PC-3 (cell line): ENCODE measurements at regions not wholly inside any gene's neighbourhood (a gene's known extent, or its start where the extent isn't known, plus 50 kb on each side); places are given as distances from the start of the nearest gene placed in this dataset.
A peak's percentile ranks its signal among the peaks of the same experiment; 100 is the strongest.

Source experiments
- ATAC-seq: fragments of 200-7000 bp; cut with Tn5 transposase; 2 replicates; pipeline ENCODE4 v1.9.1; 2020; ENCODE audit warnings: mild to moderate bottlenecking, moderate library complexity
- BruUV-seq: library from RNA; stranded (reverse); fragments of 400-500 nt; replicated peaks from 2 replicates; lab custom pipeline; 2021; lab: Mats Ljungman, UMichigan
- CTCF ChIA-PET: fragments of 300-600 bp; sonication (Branson Sonifier 250); formaldehyde crosslinking; loops from one replicate; lab custom pipeline; 2022; ENCODE audit warnings: antibody characterized with exemption; lab: Charles Lee
- POLR2A ChIA-PET: fragments of 300-600 bp; sonication (Branson Sonifier 250); formaldehyde crosslinking; loops from one replicate; lab custom pipeline; 2022; ENCODE audit warnings: antibody characterized with exemption; ENCODE audit not compliant: unreplicated experiment; lab: Charles Lee
- DNase-seq: peaks from one replicate; pipeline ENCODE4 v3.0.0-alpha.2; 2015
- H2AFZ ChIP-seq: fragments of 300-600 bp; sonication (generic); 2 replicates; pipeline ENCODE4 v1.6.0; 2016; ENCODE audit warnings: antibody characterized with exemption, low read length
- H3F3A ChIP-seq: fragments of 300-600 bp; sonication (generic); one replicate; pipeline ENCODE4 v1.6.0; 2017; ENCODE audit warnings: antibody characterized with exemption, low read length, control low read depth, mild to moderate bottlenecking; ENCODE audit not compliant: unreplicated experiment
- H3K27ac ChIP-seq: fragments of 300-600 bp; sonication (generic); 2 replicates; pipeline ENCODE4 v1.5.1; 2016; ENCODE audit warnings: mild to moderate bottlenecking, low read length
- H3K27me3 ChIP-seq: fragments of 300-600 bp; sonication (generic); 2 replicates; pipeline ENCODE4 v1.6.1; 2016; ENCODE audit warnings: low read length, mixed read lengths
- H3K36me3 ChIP-seq: fragments of 300-600 bp; sonication (generic); 2 replicates; pipeline ENCODE4 v1.6.1; 2016; ENCODE audit warnings: low read depth, mixed run types, low read length, mixed read lengths
- H3K4me1 ChIP-seq: fragments of 300-600 bp; sonication (generic); 2 replicates; pipeline ENCODE4 v1.5.1; 2016; ENCODE audit warnings: low read length; ENCODE audit not compliant: insufficient read depth
- H3K4me2 ChIP-seq: fragments of 300-600 bp; sonication (generic); 2 replicates; pipeline ENCODE4 v1.6.0; 2016; ENCODE audit warnings: low read length
- H3K4me3 ChIP-seq: fragments of 300-600 bp; sonication (generic); 2 replicates; pipeline ENCODE4 v1.5.1; 2016; ENCODE audit warnings: mild to moderate bottlenecking, low read length, mixed read lengths
- H3K79me2 ChIP-seq: fragments of 300-600 bp; sonication (generic); 2 replicates; pipeline ENCODE4 v1.6.1; 2017; ENCODE audit warnings: low read length, mixed read lengths
- H3K9ac ChIP-seq: fragments of 300-600 bp; sonication (generic); 2 replicates; pipeline ENCODE4 v1.6.0; 2016; ENCODE audit warnings: mild to moderate bottlenecking, low read length
- H3K9me2 ChIP-seq: fragments of 300-600 bp; sonication (generic); replicated peaks from 2 replicates; pipeline ENCODE4 v1.6.1; 2016; ENCODE audit warnings: mixed run types, low read length, mixed read lengths
- H3K9me3 ChIP-seq: fragments of 300-600 bp; sonication (generic); 2 replicates; pipeline ENCODE4 v1.6.1; 2016; ENCODE audit warnings: low read length, mixed read lengths
- H4K20me1 ChIP-seq: fragments of 300-600 bp; sonication (generic); 2 replicates; pipeline ENCODE4 v1.6.1; 2016; ENCODE audit warnings: low read length, mixed read lengths
- EZH2 ChIP-seq: fragments of 300-600 bp; sonication (generic); IDR thresholded peaks from one replicate; pipeline ENCODE4 v1.6.1; 2017; ENCODE audit warnings: antibody characterized with exemption, mild to moderate bottlenecking, low read length; ENCODE audit not compliant: unreplicated experiment
- EZH2phosphoT487 ChIP-seq: fragments of 300-600 bp; sonication (generic); IDR thresholded peaks from 2 replicates; pipeline ENCODE4 v1.6.1; 2018; ENCODE audit warnings: mild to moderate bottlenecking, antibody characterized with exemption, low read length, borderline replicate concordance
- intact Hi-C: fragments of 100-400 bp; cut with micrococcal nuclease; formaldehyde crosslinking; loops from 2 replicates; pipeline ENCODE4 v1.9.0; 2023
- TF ChIP-seq, protein P1 (sequence below): fragments of 300-600 bp; sonication (generic); conservative IDR thresholded peaks from 2 replicates; pipeline ENCODE4 v1.5.1; 2017; ENCODE audit warnings: antibody characterized with exemption, low read depth, mild to moderate bottlenecking, low read length

DNA sequence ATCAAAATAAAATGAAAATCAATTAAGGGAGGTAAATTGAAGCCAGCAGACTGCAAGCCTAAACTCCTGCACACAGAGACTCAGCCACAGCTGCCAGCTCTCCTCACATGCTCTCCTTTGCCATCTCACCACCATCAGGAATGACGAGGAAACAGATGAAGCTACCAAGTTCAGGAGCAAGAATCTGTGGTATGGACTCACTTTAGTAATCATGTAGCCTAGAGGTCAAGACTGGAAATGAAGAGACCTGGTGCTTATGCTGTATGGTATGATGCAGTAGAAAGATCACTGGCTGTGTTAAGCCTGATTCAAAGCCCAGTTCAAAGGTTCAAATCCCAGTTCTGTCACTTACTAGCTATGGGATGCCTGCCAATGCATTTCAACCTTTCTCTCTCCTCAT lies 78.9 kb upstream of the CAMK1G start:
- H3K4me1 ChIP-seq = peaks cover 7% of the 10 kb centered on the region
- CTCF ChIA-PET = no interaction called here
- no peaks in the 10 kb centered on the region for H3K36me3 ChIP-seq
- H3K27ac ChIP-seq = no peak overlapping the region
- no peaks in the 10 kb centered on the region for H3K27me3 ChIP-seq
- H3K9ac ChIP-seq = no peak overlapping the region
- TF ChIP-seq EZH2phosphoT487 = no peak
- TF ChIP-seq, protein P1, sequence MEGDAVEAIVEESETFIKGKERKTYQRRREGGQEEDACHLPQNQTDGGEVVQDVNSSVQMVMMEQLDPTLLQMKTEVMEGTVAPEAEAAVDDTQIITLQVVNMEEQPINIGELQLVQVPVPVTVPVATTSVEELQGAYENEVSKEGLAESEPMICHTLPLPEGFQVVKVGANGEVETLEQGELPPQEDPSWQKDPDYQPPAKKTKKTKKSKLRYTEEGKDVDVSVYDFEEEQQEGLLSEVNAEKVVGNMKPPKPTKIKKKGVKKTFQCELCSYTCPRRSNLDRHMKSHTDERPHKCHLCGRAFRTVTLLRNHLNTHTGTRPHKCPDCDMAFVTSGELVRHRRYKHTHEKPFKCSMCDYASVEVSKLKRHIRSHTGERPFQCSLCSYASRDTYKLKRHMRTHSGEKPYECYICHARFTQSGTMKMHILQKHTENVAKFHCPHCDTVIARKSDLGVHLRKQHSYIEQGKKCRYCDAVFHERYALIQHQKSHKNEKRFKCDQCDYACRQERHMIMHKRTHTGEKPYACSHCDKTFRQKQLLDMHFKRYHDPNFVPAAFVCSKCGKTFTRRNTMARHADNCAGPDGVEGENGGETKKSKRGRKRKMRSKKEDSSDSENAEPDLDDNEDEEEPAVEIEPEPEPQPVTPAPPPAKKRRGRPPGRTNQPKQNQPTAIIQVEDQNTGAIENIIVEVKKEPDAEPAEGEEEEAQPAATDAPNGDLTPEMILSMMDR = no peak
- TF ChIP-seq EZH2 = no peak
- POLR2A ChIA-PET = no interaction called here
- H3K4me3 ChIP-seq = no peak overlapping the region
- DNase-seq (no peak), ATAC-seq (no peak)
- no TSS peak for BruUV-seq
- no peaks in the 10 kb centered on the region for H4K20me1 ChIP-seq
- intact Hi-C loops = no loop called here
- H3F3A ChIP-seq = no peaks in the 10 kb centered on the region
- H3K9me3 ChIP-seq = no peaks in the 10 kb centered on the region
- no peak overlapping the region for H3K4me2 ChIP-seq
- H3K9me2 ChIP-seq = no peaks in the 10 kb centered on the region
- H2AFZ ChIP-seq = no peak overlapping the region
- no peaks in the 10 kb centered on the region for H3K79me2 ChIP-seq

DNA sequence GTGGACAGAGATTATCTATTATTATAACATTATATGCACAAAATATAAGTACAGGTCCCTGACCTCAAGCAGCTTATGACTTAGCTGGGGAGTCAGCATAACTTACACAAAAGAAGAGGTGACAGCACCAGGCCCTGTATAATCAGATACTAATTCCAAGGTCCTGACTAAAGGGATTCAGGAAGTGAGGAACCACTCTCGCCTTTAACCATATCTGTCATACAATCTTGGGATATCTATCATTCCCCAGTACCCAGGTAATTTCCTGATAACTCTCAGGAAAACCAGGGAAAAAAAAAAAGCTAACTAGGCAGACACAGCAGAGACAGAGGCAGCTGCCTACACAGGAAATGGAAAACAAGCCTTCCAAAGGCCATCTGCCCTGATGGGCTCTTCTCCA lies 78.5 kb upstream of the CAMK1G start:
- Histone ChIP-seq H3K9me2 (no peaks in the 10 kb centered on the region), H4K20me1 (no peaks in the 10 kb centered on the region), H3K4me1 (peaks cover 7% of the 10 kb centered on the region), H3K4me2 (no peak overlapping the region), H3F3A (no peaks in the 10 kb centered on the region), H3K27ac (no peak overlapping the region), H3K9me3 (no peaks in the 10 kb centered on the region), H3K9ac (no peak overlapping the region), H3K4me3 (no peak overlapping the region), H3K27me3 (no peaks in the 10 kb centered on the region), H3K36me3 (no peaks in the 10 kb centered on the region), H3K79me2 (no peaks in the 10 kb centered on the region), H2AFZ (no peak overlapping the region)
- no TSS peak for BruUV-seq
- TF ChIP-seq EZH2 (no peak), EZH2phosphoT487 (no peak)
- TF ChIP-seq, protein P1 = no peak
- peak; percentile 79 for DNase-seq
- peak; percentile 53 for ATAC-seq
- intact Hi-C loops = no loop called here
- CTCF ChIA-PET = interaction anchor here (0.6 kb wide), 2 partner anchors 15 to 100 kb away, joined by 3 to 5 read pairs; no protein-coding TSS in a partner anchor
- POLR2A ChIA-PET = no interaction called here

DNA sequence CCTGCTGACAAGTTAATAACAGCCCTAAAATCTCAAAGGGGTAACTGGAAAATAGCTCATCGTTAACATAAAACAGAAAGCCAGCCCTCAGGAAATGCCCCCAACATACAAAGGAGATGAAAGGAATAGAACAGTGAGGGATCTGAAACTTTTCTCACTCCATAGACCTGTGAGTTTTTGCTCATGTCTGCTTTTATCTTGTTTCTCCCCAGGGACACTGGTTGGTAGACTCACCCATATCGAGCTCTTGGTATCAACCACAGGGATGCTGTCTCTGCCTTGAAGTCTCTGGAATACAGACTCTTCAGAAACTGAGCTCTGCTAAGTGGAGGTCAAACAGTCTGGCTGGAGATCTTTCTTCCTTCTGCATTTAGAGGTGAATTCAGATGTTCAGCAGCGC lies 77.4 kb upstream of the CAMK1G start:
- Histone ChIP-seq H3K27ac (no peak overlapping the region), H3K9me3 (no peaks in the 10 kb centered on the region), H3K27me3 (no peaks in the 10 kb centered on the region), H3K79me2 (no peaks in the 10 kb centered on the region), H3K4me1 (peaks cover 7% of the 10 kb centered on the region), H3K9me2 (no peaks in the 10 kb centered on the region), H4K20me1 (no peaks in the 10 kb centered on the region), H3F3A (no peaks in the 10 kb centered on the region), H2AFZ (no peak overlapping the region), H3K9ac (no peak overlapping the region), H3K36me3 (no peaks in the 10 kb centered on the region), H3K4me3 (no peak overlapping the region), H3K4me2 (no peak overlapping the region)
- DNase-seq (no peak), ATAC-seq (no peak)
- TF ChIP-seq, protein P1 = no peak
- TF ChIP-seq EZH2phosphoT487 (no peak), EZH2 (no peak)
- no TSS peak for BruUV-seq
- intact Hi-C loops = no loop called here
- CTCF ChIA-PET = no interaction called here
- POLR2A ChIA-PET = no interaction called here
